ENCODE measurements at regions not wholly inside any gene's neighbourhood (a gene's known extent, or its start where the extent isn't known, plus 50 kb on each side); places are given as distances from the start of the nearest gene placed in this dataset.

DNA sequence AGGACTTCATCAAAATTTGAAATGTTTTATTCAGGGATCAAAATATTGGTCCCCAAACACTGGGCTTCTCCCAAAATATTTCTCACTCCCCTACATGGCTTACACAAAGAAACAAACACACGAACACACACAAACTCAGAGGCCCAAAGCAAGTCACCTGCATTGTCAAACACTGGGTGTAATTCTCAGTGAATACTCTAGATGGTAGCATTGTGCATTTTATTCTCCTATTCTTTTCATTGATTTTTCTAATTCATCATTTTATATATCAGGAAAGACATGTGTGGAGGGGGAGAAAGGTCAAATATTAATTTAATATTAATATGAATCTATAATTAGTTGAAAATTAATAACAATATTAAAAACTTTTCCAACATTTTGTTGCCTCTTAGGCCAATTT is 72.3 kb upstream of the TNMD start:
- DNase-seq (ENCODE audit: low spot score): peak; percentile 1

DNA sequence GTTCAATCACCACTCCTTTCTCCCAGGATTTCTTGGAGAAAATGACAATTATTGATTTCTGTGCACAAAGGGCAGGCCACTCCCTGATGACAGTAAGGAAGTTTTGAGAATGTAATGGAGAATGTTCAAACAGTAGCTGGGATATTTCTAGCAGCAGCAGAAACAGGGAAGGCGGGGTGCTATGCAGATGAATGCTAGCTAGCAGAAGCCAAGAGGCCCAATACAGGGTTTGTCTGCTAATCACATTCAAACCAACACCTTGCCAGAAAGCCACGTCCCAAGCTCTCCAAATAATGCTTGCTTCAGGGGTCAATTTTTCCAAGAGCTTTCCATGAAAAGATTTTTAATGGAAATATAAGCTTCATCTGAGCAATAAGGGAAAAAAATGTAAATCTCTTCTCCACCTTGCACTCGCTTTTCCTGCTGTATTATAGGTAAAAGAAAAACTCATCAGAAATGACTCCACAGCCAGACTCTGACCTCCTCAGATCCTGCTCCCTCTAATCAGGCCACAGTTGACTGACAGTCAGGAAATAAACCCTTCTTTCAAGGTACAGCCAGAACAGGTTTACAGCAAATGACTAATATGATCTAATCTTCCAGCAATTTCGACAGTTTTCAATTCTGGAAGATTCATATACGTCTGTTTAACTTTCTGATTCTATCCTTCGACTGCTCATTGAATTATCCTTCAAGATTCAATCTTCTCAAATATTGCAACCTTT is 84.7 kb upstream of the PCDH19 start:
- no peak for DNase-seq (ENCODE audit: low spot score)

DNA sequence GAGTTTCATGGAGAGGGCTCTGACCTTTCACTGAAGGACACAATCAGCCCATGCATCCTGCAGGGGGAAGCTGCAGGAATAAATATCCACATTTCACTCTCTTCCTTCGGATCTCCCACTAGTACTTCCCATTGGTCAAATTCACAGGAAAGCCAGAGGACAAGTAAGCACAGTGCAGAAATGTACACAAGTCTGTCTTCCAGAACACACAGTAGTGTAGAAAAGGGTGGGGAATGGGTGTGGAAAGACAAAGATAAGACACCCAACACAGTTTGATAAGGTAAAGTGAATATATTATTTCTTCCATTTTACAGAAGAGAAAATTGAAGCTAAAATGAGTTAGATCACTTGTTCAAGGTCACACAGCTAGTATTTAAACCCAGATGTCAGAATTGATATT is 81.1 kb upstream of the PCDH19 start:
- no peak for DNase-seq (ENCODE audit: low spot score)

- no peak for DNase-seq (ENCODE audit: low spot score)
Measured at GRCh38 chrX:100487795-100488194, 77.7 kb upstream of the PCDH19 start.

GRCh38 chrX:100484971-100485370 is 74.9 kb upstream of the PCDH19 start:
- no peak for DNase-seq (ENCODE audit: low spot score)

GRCh38 chrX:100479329-100479728 is 69.3 kb upstream of the PCDH19 start:
- no peak for DNase-seq (ENCODE audit: low spot score)

GRCh38 chrX:100478714-100479306 is 68.7 kb upstream of the PCDH19 start:
- no peak for DNase-seq (ENCODE audit: low spot score)

GRCh38 chrX:100477958-100478357 is 67.9 kb upstream of the PCDH19 start:
- DNase-seq (ENCODE audit: low spot score): no peak

GRCh38 chrX:100477467-100477866 is 67.4 kb upstream of the PCDH19 start:
- no peak for DNase-seq (ENCODE audit: low spot score)

All from cerebellar cortex (tissue), 1 donor.